Subcutaneous abdominal adipose tissue (tissue), 5 donors: ENCODE measurements at regions not wholly inside any gene's neighbourhood (a gene's known extent, or its start where the extent isn't known, plus 50 kb on each side); places are given as distances from the start of the nearest gene placed in this dataset.

Source experiments
- H3K27ac ChIP-seq: one replicate; pipeline ENCODE4 v1.7.0; 2013; ENCODE audit warnings: low read depth, mild to moderate bottlenecking, inconsistent platforms, low read length, moderate library complexity
- H3K27me3 ChIP-seq, 5 donors: one replicate each; pipeline ENCODE4 v1.7.0; 2013; ENCODE audit warnings: low read length in 5 of 5, inconsistent platforms in 1 of 5; ENCODE audit not compliant: control insufficient read depth in 5 of 5, insufficient read depth in 4 of 5
- H3K36me3 ChIP-seq, 5 donors: one replicate each; pipeline ENCODE4 v1.7.0; 2013; ENCODE audit warnings: low read length in 5 of 5; ENCODE audit not compliant: control insufficient read depth in 5 of 5, insufficient read depth in 5 of 5
- H3K4me1 ChIP-seq, 5 donors: one replicate each; pipeline ENCODE4 v1.7.0; 2013; ENCODE audit warnings: low read length in 5 of 5, mild to moderate bottlenecking in 3 of 5, moderate library complexity in 1 of 5; ENCODE audit not compliant: control insufficient read depth in 5 of 5, insufficient read depth in 5 of 5
- H3K4me3 ChIP-seq, 5 donors: one replicate each; pipeline ENCODE4 v1.7.0; 2013; ENCODE audit warnings: low read length in 5 of 5, low read depth in 1 of 5
- H3K9ac ChIP-seq, 5 donors: one replicate each; pipeline ENCODE4 v1.7.0; 2013; ENCODE audit warnings: low read length in 5 of 5, mild to moderate bottlenecking in 4 of 5, moderate library complexity in 3 of 5
- H3K9me3 ChIP-seq, 5 donors: one replicate each; pipeline ENCODE4 v1.7.0; 2013; ENCODE audit warnings: low read length in 5 of 5; ENCODE audit not compliant: control insufficient read depth in 5 of 5
- donor health status: healthy.
- donor health status: healthy.
- donor health status: healthy.
- donor health status: healthy.
- donor health status: healthy.

- H3K36me3 ChIP-seq = no peaks in the 10 kb centered on the region
- no peak overlapping the region for H3K9ac ChIP-seq
- H3K4me3 ChIP-seq = no peak overlapping the region
- peaks cover 0 to 8% (median 5%) of the 10 kb centered on the region in 5 donors for H3K4me1 ChIP-seq
- no peaks in the 10 kb centered on the region for H3K9me3 ChIP-seq
- H3K27me3 ChIP-seq = no peaks in the 10 kb centered on the region
- H3K27ac ChIP-seq = no peak overlapping the region
Measured at GRCh38 chr9:18228101-18228500, 245.9 kb upstream of the ADAMTSL1 start.

- Histone ChIP-seq H3K9ac (no peak overlapping the region), H3K27me3 (no peaks in the 10 kb centered on the region), H3K27ac (no peak overlapping the region), H3K9me3 (no peaks in the 10 kb centered on the region), H3K4me3 (no peak overlapping the region), H3K4me1 (peaks cover 0 to 8% (median 5%) of the 10 kb centered on the region in 5 donors), H3K36me3 (no peaks in the 10 kb centered on the region)
Measured at GRCh38 chr9:18229992-18230676, 243.8 kb upstream of the ADAMTSL1 start.

GRCh38 chr9:18233311-18233710 lies 240.6 kb upstream of the ADAMTSL1 start:
- H3K4me1 ChIP-seq = peaks cover 0 to 8% (median 5%) of the 10 kb centered on the region in 5 donors
- H3K27ac ChIP-seq = no peak overlapping the region
- no peak overlapping the region for H3K4me3 ChIP-seq
- no peaks in the 10 kb centered on the region for H3K9me3 ChIP-seq
- no peak overlapping the region for H3K9ac ChIP-seq
- H3K36me3 ChIP-seq = no peaks in the 10 kb centered on the region
- no peaks in the 10 kb centered on the region for H3K27me3 ChIP-seq

GRCh38 chr9:18233776-18234445 lies 240.0 kb upstream of the ADAMTSL1 start:
- H3K27me3 ChIP-seq = no peaks in the 10 kb centered on the region
- no peak overlapping the region for H3K4me3 ChIP-seq
- no peak overlapping the region for H3K27ac ChIP-seq
- H3K9me3 ChIP-seq = no peaks in the 10 kb centered on the region
- peaks cover 0 to 8% (median 5%) of the 10 kb centered on the region in 5 donors for H3K4me1 ChIP-seq
- H3K9ac ChIP-seq = no peak overlapping the region
- H3K36me3 ChIP-seq = no peaks in the 10 kb centered on the region

GRCh38 chr9:18235181-18235908 lies 238.6 kb upstream of the ADAMTSL1 start:
- no peak overlapping the region for H3K27ac ChIP-seq
- H3K36me3 ChIP-seq = no peaks in the 10 kb centered on the region
- peaks cover 0 to 3% (median under 1%) of the 10 kb centered on the region in 5 donors for H3K4me1 ChIP-seq
- no peaks in the 10 kb centered on the region for H3K27me3 ChIP-seq
- H3K9ac ChIP-seq = no peak overlapping the region
- H3K4me3 ChIP-seq = no peak overlapping the region
- H3K9me3 ChIP-seq = no peaks in the 10 kb centered on the region

GRCh38 chr9:18236336-18236735 lies 237.6 kb upstream of the ADAMTSL1 start:
- no peak overlapping the region for H3K4me3 ChIP-seq
- H3K9ac ChIP-seq = no peak overlapping the region
- no peaks in the 10 kb centered on the region for H3K27me3 ChIP-seq
- no peak overlapping the region for H3K27ac ChIP-seq
- H3K36me3 ChIP-seq = no peaks in the 10 kb centered on the region
- no peaks in the 10 kb centered on the region for H3K9me3 ChIP-seq
- H3K4me1 ChIP-seq = no peaks in the 10 kb centered on the region

GRCh38 chr9:18237776-18238175 lies 236.2 kb upstream of the ADAMTSL1 start:
- H3K9ac ChIP-seq = no peak overlapping the region
- H3K4me3 ChIP-seq = no peak overlapping the region
- H3K4me1 ChIP-seq = no peaks in the 10 kb centered on the region
- no peaks in the 10 kb centered on the region for H3K27me3 ChIP-seq
- peaks cover 0 to 2% (median 0%) of the 10 kb centered on the region in 5 donors for H3K9me3 ChIP-seq
- H3K27ac ChIP-seq = no peak overlapping the region
- H3K36me3 ChIP-seq = no peaks in the 10 kb centered on the region

- Histone ChIP-seq H3K27me3 (no peaks in the 10 kb centered on the region), H3K4me3 (no peak overlapping the region), H3K36me3 (no peaks in the 10 kb centered on the region), H3K4me1 (no peaks in the 10 kb centered on the region), H3K9me3 (peaks cover 0 to 6% (median 3%) of the 10 kb centered on the region in 5 donors), H3K9ac (no peak overlapping the region), H3K27ac (no peak overlapping the region)
Measured at GRCh38 chr9:18238254-18238653, 235.7 kb upstream of the ADAMTSL1 start.

GRCh38 chr9:18238752-18239447 lies 235.1 kb upstream of the ADAMTSL1 start:
- Histone ChIP-seq H3K4me3 (no peak overlapping the region), H3K4me1 (no peaks in the 10 kb centered on the region), H3K9ac (no peak overlapping the region), H3K36me3 (no peaks in the 10 kb centered on the region), H3K27ac (no peak overlapping the region), H3K27me3 (no peaks in the 10 kb centered on the region), H3K9me3 (peaks cover 0 to 9% (median 5%) of the 10 kb centered on the region in 5 donors)
